A673 (cell line): ENCODE measurements at regions not wholly inside any gene's neighbourhood (a gene's known extent, or its start where the extent isn't known, plus 50 kb on each side); places are given as distances from the start of the nearest gene placed in this dataset.
A peak's percentile ranks its signal among the peaks of the same experiment; 100 is the strongest.

Source experiments
- BruUV-seq: library from RNA; stranded (reverse); fragments of 400-500 nt; replicated peaks from 2 replicates; lab custom pipeline; 2021; lab: Mats Ljungman, UMichigan
- CTCF ChIA-PET: fragments of 300-600 bp; sonication (Branson Sonifier 250); formaldehyde crosslinking; loops from one replicate; lab custom pipeline; 2022; ENCODE audit warnings: antibody characterized with exemption; lab: Charles Lee
- POLR2A ChIA-PET: fragments of 300-600 bp; sonication (Branson Sonifier 250); formaldehyde crosslinking; loops from one replicate; lab custom pipeline; 2022; ENCODE audit warnings: antibody characterized with exemption; ENCODE audit not compliant: low non-redundant PET; lab: Charles Lee
- DNase-seq: peaks from one replicate; pipeline ENCODE4 v3.0.0-alpha.2; 2015; ENCODE audit warnings: low spot score
- H3K27ac ChIP-seq: fragments of 200-600 bp; sonication (generic); 2 replicates; pipeline ENCODE4 v1.5.1; 2016; ENCODE audit warnings: mixed run types, low read depth, mild to moderate bottlenecking, mixed read lengths, antibody characterized with exemption, low read length; ENCODE audit not compliant: poor library complexity, severe bottlenecking
- H3K27me3 ChIP-seq: fragments of 200-600 bp; sonication (generic); replicated peaks from 2 replicates; pipeline ENCODE4 v1.6.1; 2017; ENCODE audit warnings: mixed run types, low read depth, mild to moderate bottlenecking, mixed read lengths, antibody characterized with exemption, low read length; ENCODE audit not compliant: insufficient read depth, poor library complexity
- H3K36me3 ChIP-seq: fragments of 200-600 bp; sonication (generic); 2 replicates; pipeline ENCODE4 v1.6.1; 2016; ENCODE audit warnings: mixed run types, mild to moderate bottlenecking, mixed read lengths, antibody characterized with exemption, low read length; ENCODE audit not compliant: insufficient read depth, poor library complexity, severe bottlenecking
- H3K4me1 ChIP-seq: fragments of 200-600 bp; sonication (generic); 2 replicates; pipeline ENCODE4 v1.6.1; 2017; ENCODE audit warnings: mixed run types, mild to moderate bottlenecking, mixed read lengths, antibody characterized with exemption, low read length; ENCODE audit not compliant: insufficient read depth, poor library complexity, severe bottlenecking
- H3K4me3 ChIP-seq: fragments of 200-600 bp; sonication (generic); 2 replicates; pipeline ENCODE4 v1.5.1; 2016; ENCODE audit warnings: low read depth, mixed run types, mild to moderate bottlenecking, mixed read lengths, low read length; ENCODE audit not compliant: poor library complexity, severe bottlenecking
- H3K9me3 ChIP-seq: fragments of 200-600 bp; sonication (generic); 2 replicates; pipeline ENCODE4 v1.6.1; 2016; ENCODE audit warnings: mixed run types, low read depth, mild to moderate bottlenecking, mixed read lengths, antibody characterized with exemption, low read length; ENCODE audit not compliant: poor library complexity, severe bottlenecking
- CTCF ChIP-seq: fragments of 300-800, 200-600 bp; sonication (generic); conservative IDR thresholded peaks from 2 replicates; pipeline ENCODE4 v1.5.1; 2017; ENCODE audit warnings: low read depth, mild to moderate bottlenecking, antibody characterized with exemption, low read length, moderate library complexity, mixed read lengths
- EZH2 ChIP-seq: fragments of 200-600 bp; sonication (generic); IDR thresholded peaks from 2 replicates; pipeline ENCODE4 v1.6.1; 2017; ENCODE audit warnings: borderline replicate concordance, low read depth, mild to moderate bottlenecking, mixed read lengths, antibody characterized with exemption, low read length; ENCODE audit not compliant: poor library complexity, severe bottlenecking
- intact Hi-C: fragments of 100-400 bp; cut with micrococcal nuclease; formaldehyde crosslinking; loops from one replicate; pipeline ENCODE4 v1.10.0; 2022; ENCODE audit not compliant: unreplicated experiment

- Histone ChIP-seq H3K9me3 (peaks cover 17% of the 10 kb centered on the region), H3K4me3 (no peak overlapping the region), H3K27ac (no peak overlapping the region), H3K27me3 (no peaks in the 10 kb centered on the region), H3K4me1 (peaks cover 58% of the 10 kb centered on the region), H3K36me3 (peaks cover 7% of the 10 kb centered on the region)
- intact Hi-C loops, result no loop called here
- no peak for DNase-seq
- no peak for TF ChIP-seq CTCF
- TF ChIP-seq EZH2, result no peak
- ChIA-PET CTCF (no interaction called here), POLR2A (no interaction called here)
- BruUV-seq, result no TSS peak
These were observed 283.5 kb upstream of the RGS6 start for GRCh38 chr14:71648725-71649124.

DNA sequence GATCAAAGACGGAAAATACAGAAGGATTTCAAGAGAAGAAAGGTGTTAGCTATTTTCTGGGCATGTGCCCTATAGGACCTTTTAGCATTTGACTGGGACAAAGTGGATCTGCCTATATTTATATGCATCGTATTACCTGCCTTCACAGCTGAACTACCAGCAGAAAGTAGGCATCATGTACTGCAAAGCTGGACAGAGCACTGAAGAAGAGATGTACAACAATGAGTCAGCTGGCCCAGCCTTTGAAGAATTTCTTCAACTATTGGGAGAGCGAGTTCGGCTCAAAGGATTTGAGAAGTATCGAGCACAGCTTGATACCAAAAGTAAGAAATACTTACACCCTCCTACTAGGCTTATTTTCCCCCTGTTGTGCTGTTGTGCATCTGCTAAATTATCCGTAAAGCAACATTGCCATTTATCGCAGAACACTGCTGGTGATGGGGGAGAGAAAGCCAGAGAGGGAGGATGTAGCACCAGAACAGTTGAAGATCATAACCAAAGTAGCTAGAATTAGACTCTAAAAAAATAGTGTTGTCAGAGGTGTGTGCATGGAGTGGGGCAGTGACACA lies 282.0 kb upstream of the RGS6 start:
- ChIA-PET POLR2A (interaction anchor here (0.7 kb wide), 1 partner anchor 734 kb away, joined by 5 read pairs; no protein-coding TSS in a partner anchor), CTCF (no interaction called here)
- intact Hi-C loops, result loop anchor here (2.0 kb wide), 1 partner anchor 67 kb away; no protein-coding TSS in a partner anchor
- DNase-seq, result peak; percentile 83
- BruUV-seq, result no TSS peak
- peaks cover 17% of the 10 kb centered on the region for H3K9me3 ChIP-seq
- no peaks in the 10 kb centered on the region for H3K27me3 ChIP-seq
- peak overlapping the region; percentile 12 for H3K4me3 ChIP-seq
- H3K36me3 ChIP-seq, result peaks cover 7% of the 10 kb centered on the region
- peaks cover 59% of the 10 kb centered on the region for H3K4me1 ChIP-seq
- peak overlapping the region; percentile 70 for H3K27ac ChIP-seq
- no peak for TF ChIP-seq CTCF
- TF ChIP-seq EZH2, result no peak

DNA sequence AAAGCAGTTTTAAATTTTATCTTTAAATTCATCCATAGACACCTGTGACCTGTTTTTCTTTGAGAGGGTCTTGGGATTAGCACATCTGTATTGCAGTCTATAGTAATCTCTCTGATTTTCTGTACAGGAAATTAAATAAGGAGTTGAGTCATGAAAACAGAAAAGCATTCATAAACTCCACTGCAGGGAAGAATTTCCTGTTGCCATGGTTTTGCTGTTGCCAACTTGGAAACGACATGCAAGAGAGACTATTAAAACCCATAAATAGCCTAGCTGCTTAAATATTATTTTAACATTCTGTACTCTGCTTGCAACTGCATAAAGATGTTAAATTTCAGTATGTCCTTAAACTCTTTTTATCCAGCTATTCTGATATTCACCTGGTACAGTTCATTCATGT lies 281.0 kb upstream of the RGS6 start:
- DNase-seq, result peak; percentile 93
- Histone ChIP-seq H3K27me3 (no peaks in the 10 kb centered on the region), H3K4me3 (peak overlapping the region; percentile 12), H3K27ac (peak overlapping the region; percentile 70), H3K36me3 (peaks cover 7% of the 10 kb centered on the region), H3K9me3 (peaks cover 17% of the 10 kb centered on the region), H3K4me1 (peaks cover 68% of the 10 kb centered on the region)
- CTCF ChIA-PET, result no interaction called here
- intact Hi-C loops, result loop anchor here (2.0 kb wide), 1 partner anchor 68 kb away; no protein-coding TSS in a partner anchor
- no peak for TF ChIP-seq CTCF
- no peak for TF ChIP-seq EZH2
- POLR2A ChIA-PET, result interaction anchor here (0.7 kb wide), 1 partner anchor 735 kb away, joined by 5 read pairs; no protein-coding TSS in a partner anchor
- no TSS peak for BruUV-seq
